ENCODE measurements at regions not wholly inside any gene's neighbourhood (a gene's known extent, or its start where the extent isn't known, plus 50 kb on each side); places are given as distances from the start of the nearest gene placed in this dataset.
"Not testable (repeated sequence)": the region's sequence is repeated elsewhere in the genome, so short reads cannot be mapped to it uniquely, and the experiment has no call there.

GRCh38 chr12:114616081-114616480, 67.9 kb downstream of the TBX3 start:
- no peak for ATAC-seq

- ATAC-seq: no peak
These were observed 69.9 kb downstream of the TBX3 start for GRCh38 chr12:114614040-114614439.

GRCh38 chr12:114612062-114612461, 71.9 kb downstream of the TBX3 start:
- ATAC-seq: no peak

GRCh38 chr12:114611145-114612018, 72.6 kb downstream of the TBX3 start:
- no peak for ATAC-seq

GRCh38 chr12:114608509-114608908, 75.5 kb downstream of the TBX3 start:
- no peak for ATAC-seq

- ATAC-seq: no peak
These were observed 78.1 kb downstream of the TBX3 start for GRCh38 chr12:114605918-114606317.

GRCh38 chr12:114604606-114605005, 79.4 kb downstream of the TBX3 start:
- ATAC-seq: no peak

GRCh38 chr12:114600584-114600983, 83.4 kb downstream of the TBX3 start:
- ATAC-seq: not testable (repeated sequence)

GRCh38 chr12:114598111-114598510, 85.9 kb downstream of the TBX3 start:
- no peak for ATAC-seq

GRCh38 chr12:114592946-114593345, 91.0 kb downstream of the TBX3 start:
- ATAC-seq: no peak

- ATAC-seq: peak; percentile 94
These were observed 95.9 kb downstream of the TBX3 start for GRCh38 chr12:114588061-114588460.

- ATAC-seq: no peak
These were observed 103.7 kb downstream of the TBX3 start for GRCh38 chr12:114580306-114580705.

- ATAC-seq: no peak
These were observed 104.6 kb downstream of the TBX3 start for GRCh38 chr12:114579389-114579788.

- no peak for ATAC-seq
These were observed 121.3 kb downstream of the TBX3 start for GRCh38 chr12:114562654-114563053.

GRCh38 chr12:114555451-114555850, 128.5 kb downstream of the TBX3 start:
- no peak for ATAC-seq

GRCh38 chr12:114547636-114548035, 136.3 kb downstream of the TBX3 start:
- ATAC-seq: no peak

- ATAC-seq: no peak
These were observed 124.5 kb upstream of the TBX5 start for GRCh38 chr12:114530417-114530816.

GRCh38 chr12:114529966-114530365, 124.0 kb upstream of the TBX5 start:
- ATAC-seq: no peak

- ATAC-seq: no peak
These were observed 122.8 kb upstream of the TBX5 start for GRCh38 chr12:114528766-114529165.

GRCh38 chr12:114521160-114521559, 115.2 kb upstream of the TBX5 start:
- not testable (repeated sequence) for ATAC-seq

GRCh38 chr12:114512351-114512750, 106.4 kb upstream of the TBX5 start:
- no peak for ATAC-seq

GRCh38 chr12:114508529-114509129, 102.7 kb upstream of the TBX5 start:
- ATAC-seq: peak; percentile 58

GRCh38 chr12:114506651-114507050, 100.7 kb upstream of the TBX5 start:
- no peak for ATAC-seq

- ATAC-seq: no peak
These were observed 98.4 kb upstream of the TBX5 start for GRCh38 chr12:114504311-114504710.

Data from esophagus mucosa (tissue), 1 donor.